ENCODE measurements at regions not wholly inside any gene's neighbourhood (a gene's known extent, or its start where the extent isn't known, plus 50 kb on each side); places are given as distances from the start of the nearest gene placed in this dataset.

DNA sequence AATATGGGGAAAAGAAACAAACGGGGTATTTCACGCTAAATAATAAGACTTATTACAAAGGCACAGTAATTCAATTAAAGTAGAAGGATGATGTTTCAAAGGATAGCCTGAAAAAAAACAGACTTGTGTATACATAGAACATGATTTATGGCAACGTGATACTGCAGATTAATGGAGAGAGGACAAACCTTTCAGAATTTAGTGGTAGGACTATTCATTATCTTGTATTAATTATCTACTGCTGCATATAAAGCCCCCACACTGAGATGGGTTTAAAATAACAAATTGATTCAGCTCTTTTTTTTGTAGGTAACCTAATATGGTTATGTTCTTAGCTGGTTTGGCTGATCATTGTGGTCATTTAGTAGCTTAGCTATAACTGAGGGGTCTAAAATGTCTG, 1269.0 kb downstream of the FSTL5 start:
- Histone ChIP-seq H3K9me3 (replicated peaks) (peaks cover 2% of the 10 kb centered on the region), H3K27me3 (ENCODE audit: low read depth) (no peaks in the 10 kb centered on the region), H3K36me3 (no peaks in the 10 kb centered on the region), H3K4me3 (no peak overlapping the region), H3K4me1 (no peaks in the 10 kb centered on the region), H3K27ac (replicated peaks) (no peak overlapping the region)
- no peak for TF ChIP-seq CTCF (IDR thresholded peaks at IDR 0.05; ENCODE audit: borderline replicate concordance)
- intact Hi-C loops (cut with micrococcal nuclease) = no loop called here
- no peak for DNase-seq

GRCh38 chr4:160927311-160927710, 1236.5 kb downstream of the FSTL5 start:
- Histone ChIP-seq H3K9me3 (replicated peaks) (peaks cover 15% of the 10 kb centered on the region), H3K4me3 (no peak overlapping the region), H3K27ac (replicated peaks) (no peak overlapping the region), H3K27me3 (ENCODE audit: low read depth) (no peaks in the 10 kb centered on the region), H3K4me1 (no peaks in the 10 kb centered on the region), H3K36me3 (no peaks in the 10 kb centered on the region)
- TF ChIP-seq CTCF (IDR thresholded peaks at IDR 0.05; ENCODE audit: borderline replicate concordance) = no peak
- intact Hi-C loops (cut with micrococcal nuclease) = no loop called here
- DNase-seq = no peak

DNA sequence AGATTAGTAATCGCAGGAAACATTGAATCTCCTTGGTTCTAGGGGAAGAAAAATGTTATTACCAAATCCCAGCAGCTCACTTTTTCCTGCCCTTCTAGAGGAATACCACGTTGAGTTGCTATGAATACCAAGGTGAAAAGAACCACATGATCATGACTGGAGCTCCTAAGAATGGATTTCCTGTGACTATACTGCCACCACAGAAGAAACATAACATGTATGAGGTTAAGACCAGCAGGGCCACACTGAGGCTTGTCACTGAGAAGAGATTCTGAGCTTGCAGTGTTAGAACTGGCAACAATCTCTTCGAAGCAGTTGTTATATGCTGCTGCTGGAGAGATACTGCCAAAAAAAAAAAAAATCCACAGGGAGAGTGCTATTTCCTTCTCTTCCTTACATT, 1235.3 kb downstream of the FSTL5 start:
- Histone ChIP-seq H3K27ac (replicated peaks) (no peak overlapping the region), H3K4me3 (no peak overlapping the region), H3K27me3 (ENCODE audit: low read depth) (no peaks in the 10 kb centered on the region), H3K36me3 (no peaks in the 10 kb centered on the region), H3K4me1 (no peaks in the 10 kb centered on the region), H3K9me3 (replicated peaks) (peaks cover 12% of the 10 kb centered on the region)
- intact Hi-C loops (cut with micrococcal nuclease) = no loop called here
- TF ChIP-seq CTCF (IDR thresholded peaks at IDR 0.05; ENCODE audit: borderline replicate concordance) = no peak
- no peak for DNase-seq

DNA sequence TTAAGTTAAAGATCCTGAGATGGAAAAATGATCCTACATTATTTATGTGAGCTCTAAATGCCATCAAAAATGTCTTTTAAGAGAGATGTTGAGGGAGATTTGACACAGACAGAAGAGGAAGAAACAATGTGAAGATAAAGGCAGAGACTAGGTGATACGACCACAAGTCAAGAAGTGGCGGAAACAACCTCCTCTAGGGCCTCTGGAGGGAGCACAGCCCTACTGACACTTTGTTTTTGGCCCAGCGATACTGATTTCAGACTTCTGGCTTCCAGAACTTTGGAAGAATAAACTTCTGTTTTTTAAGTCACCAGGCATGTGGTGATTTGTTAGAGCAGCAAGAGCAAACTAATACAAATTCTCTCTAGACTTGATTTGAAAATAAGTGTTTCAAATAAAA, 1216.1 kb downstream of the FSTL5 start:
- Histone ChIP-seq H3K27ac (replicated peaks) (no peak overlapping the region), H3K9me3 (replicated peaks) (peaks cover 15% of the 10 kb centered on the region), H3K27me3 (ENCODE audit: low read depth) (no peaks in the 10 kb centered on the region), H3K4me1 (no peaks in the 10 kb centered on the region), H3K4me3 (no peak overlapping the region), H3K36me3 (no peaks in the 10 kb centered on the region)
- DNase-seq = no peak
- intact Hi-C loops (cut with micrococcal nuclease) = no loop called here
- no peak for TF ChIP-seq CTCF (IDR thresholded peaks at IDR 0.05; ENCODE audit: borderline replicate concordance)

- DNase-seq = no peak
- H3K4me1 ChIP-seq = no peaks in the 10 kb centered on the region
- H3K9me3 ChIP-seq (replicated peaks) = peaks cover 3% of the 10 kb centered on the region
- no peak overlapping the region for H3K27ac ChIP-seq (replicated peaks)
- H3K36me3 ChIP-seq = no peaks in the 10 kb centered on the region
- no peak overlapping the region for H3K4me3 ChIP-seq
- intact Hi-C loops (cut with micrococcal nuclease) = no loop called here
- no peak for TF ChIP-seq CTCF (IDR thresholded peaks at IDR 0.05; ENCODE audit: borderline replicate concordance)
- no peaks in the 10 kb centered on the region for H3K27me3 ChIP-seq (ENCODE audit: low read depth)
Measured at GRCh38 chr4:160956875-160957274, 1206.9 kb downstream of the FSTL5 start.

DNA sequence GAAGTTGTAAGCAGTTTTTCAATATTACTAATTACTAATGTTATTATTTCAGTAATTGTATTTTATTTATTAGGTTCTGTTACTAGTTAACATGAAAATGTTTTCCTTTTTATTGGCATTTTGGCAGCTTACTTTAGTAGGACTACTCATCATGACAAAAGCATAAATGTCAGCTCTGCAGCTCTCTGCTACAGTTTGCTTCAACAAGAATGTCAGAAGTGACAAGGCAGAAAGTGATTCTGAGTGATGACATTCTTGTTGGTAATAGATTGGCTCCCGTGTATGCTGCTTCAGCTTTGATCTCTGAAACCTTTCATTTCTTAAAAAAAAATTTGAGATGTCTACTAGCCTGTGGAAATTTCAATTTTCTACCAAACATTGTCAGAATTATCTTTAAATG, 1193.9 kb downstream of the FSTL5 start:
- TF ChIP-seq CTCF (IDR thresholded peaks at IDR 0.05; ENCODE audit: borderline replicate concordance) = no peak
- no peak overlapping the region for H3K27ac ChIP-seq (replicated peaks)
- no peaks in the 10 kb centered on the region for H3K27me3 ChIP-seq (ENCODE audit: low read depth)
- H3K9me3 ChIP-seq (replicated peaks) = no peaks in the 10 kb centered on the region
- no peak for DNase-seq
- H3K4me1 ChIP-seq = no peaks in the 10 kb centered on the region
- intact Hi-C loops (cut with micrococcal nuclease) = no loop called here
- no peaks in the 10 kb centered on the region for H3K36me3 ChIP-seq
- no peak overlapping the region for H3K4me3 ChIP-seq
